ENCODE measurements at regions not wholly inside any gene's neighbourhood (a gene's known extent, or its start where the extent isn't known, plus 50 kb on each side); places are given as distances from the start of the nearest gene placed in this dataset.

DNA sequence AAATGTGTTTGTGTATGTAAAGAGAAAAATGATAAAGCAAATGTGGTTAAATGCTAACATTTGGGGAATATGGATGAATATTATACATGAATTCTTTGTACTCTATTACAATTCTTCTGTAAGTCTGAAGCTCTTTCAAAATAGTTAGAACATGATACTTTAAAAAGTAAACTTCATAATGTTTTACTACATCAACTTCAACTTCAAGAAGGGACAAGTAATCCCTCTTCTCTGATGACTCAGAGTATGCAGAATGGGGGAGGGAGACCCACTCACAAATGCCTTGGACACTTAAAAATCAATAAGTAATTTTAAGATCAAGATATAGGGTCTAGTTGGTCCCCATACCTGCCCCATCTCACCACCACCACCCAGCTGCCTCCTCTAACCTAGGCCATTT, 162.4 kb downstream of the ESM1 start:
- H3K9me3 ChIP-seq: no peaks in the 10 kb centered on the region
- H3K27ac ChIP-seq: no peak overlapping the region
- no peak overlapping the region for H3K4me3 ChIP-seq
- no peaks in the 10 kb centered on the region for H3K36me3 ChIP-seq
- ATAC-seq (ENCODE audit: low FRiP score in 2 of 2) (no peak), DNase-seq (no peak)
- no peak for TF ChIP-seq POLR2A (IDR thresholded peaks at IDR 0.05)
- TF ChIP-seq, protein P1, sequence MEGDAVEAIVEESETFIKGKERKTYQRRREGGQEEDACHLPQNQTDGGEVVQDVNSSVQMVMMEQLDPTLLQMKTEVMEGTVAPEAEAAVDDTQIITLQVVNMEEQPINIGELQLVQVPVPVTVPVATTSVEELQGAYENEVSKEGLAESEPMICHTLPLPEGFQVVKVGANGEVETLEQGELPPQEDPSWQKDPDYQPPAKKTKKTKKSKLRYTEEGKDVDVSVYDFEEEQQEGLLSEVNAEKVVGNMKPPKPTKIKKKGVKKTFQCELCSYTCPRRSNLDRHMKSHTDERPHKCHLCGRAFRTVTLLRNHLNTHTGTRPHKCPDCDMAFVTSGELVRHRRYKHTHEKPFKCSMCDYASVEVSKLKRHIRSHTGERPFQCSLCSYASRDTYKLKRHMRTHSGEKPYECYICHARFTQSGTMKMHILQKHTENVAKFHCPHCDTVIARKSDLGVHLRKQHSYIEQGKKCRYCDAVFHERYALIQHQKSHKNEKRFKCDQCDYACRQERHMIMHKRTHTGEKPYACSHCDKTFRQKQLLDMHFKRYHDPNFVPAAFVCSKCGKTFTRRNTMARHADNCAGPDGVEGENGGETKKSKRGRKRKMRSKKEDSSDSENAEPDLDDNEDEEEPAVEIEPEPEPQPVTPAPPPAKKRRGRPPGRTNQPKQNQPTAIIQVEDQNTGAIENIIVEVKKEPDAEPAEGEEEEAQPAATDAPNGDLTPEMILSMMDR (IDR thresholded peaks at IDR 0.05): no peak
- no peak for TF ChIP-seq EP300 (IDR thresholded peaks at IDR 0.05)
- no peak for TF ChIP-seq POLR2AphosphoS5 (IDR thresholded peaks at IDR 0.05)
- H3K4me1 ChIP-seq: no peaks in the 10 kb centered on the region
- H3K27me3 ChIP-seq: no peaks in the 10 kb centered on the region

DNA sequence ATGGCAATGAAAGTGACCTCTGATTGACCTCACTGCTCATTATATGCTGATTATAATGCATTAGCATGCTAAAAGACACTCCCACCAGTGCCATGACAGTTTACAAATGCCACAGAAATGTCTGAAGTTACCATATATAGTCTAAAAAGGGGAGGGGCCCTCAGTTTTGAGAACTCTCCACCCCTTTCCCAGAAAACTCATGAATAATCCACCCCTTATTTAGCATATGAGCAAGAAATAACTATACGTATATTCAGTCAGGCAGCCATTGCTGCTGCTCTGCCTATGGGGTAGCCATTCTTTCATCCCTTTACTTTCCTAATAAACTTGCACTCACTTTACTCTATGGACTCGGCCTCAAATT, 163.1 kb downstream of the ESM1 start:
- WGBS, 2 donors: 95 to 98% methylated on average over 2 of the region's 2 CpGs
- ATAC-seq (ENCODE audit: low FRiP score in 2 of 2) (no peak), DNase-seq (no peak)
- H3K27ac ChIP-seq: no peak overlapping the region
- H3K4me1 ChIP-seq: no peaks in the 10 kb centered on the region
- no peak overlapping the region for H3K4me3 ChIP-seq
- H3K9me3 ChIP-seq: no peaks in the 10 kb centered on the region
- H3K27me3 ChIP-seq: no peaks in the 10 kb centered on the region
- TF ChIP-seq POLR2AphosphoS5 (IDR thresholded peaks at IDR 0.05): no peak
- no peak for TF ChIP-seq EP300 (IDR thresholded peaks at IDR 0.05)
- TF ChIP-seq, protein P1 (IDR thresholded peaks at IDR 0.05): no peak
- TF ChIP-seq POLR2A (IDR thresholded peaks at IDR 0.05): no peak
- no peaks in the 10 kb centered on the region for H3K36me3 ChIP-seq

DNA sequence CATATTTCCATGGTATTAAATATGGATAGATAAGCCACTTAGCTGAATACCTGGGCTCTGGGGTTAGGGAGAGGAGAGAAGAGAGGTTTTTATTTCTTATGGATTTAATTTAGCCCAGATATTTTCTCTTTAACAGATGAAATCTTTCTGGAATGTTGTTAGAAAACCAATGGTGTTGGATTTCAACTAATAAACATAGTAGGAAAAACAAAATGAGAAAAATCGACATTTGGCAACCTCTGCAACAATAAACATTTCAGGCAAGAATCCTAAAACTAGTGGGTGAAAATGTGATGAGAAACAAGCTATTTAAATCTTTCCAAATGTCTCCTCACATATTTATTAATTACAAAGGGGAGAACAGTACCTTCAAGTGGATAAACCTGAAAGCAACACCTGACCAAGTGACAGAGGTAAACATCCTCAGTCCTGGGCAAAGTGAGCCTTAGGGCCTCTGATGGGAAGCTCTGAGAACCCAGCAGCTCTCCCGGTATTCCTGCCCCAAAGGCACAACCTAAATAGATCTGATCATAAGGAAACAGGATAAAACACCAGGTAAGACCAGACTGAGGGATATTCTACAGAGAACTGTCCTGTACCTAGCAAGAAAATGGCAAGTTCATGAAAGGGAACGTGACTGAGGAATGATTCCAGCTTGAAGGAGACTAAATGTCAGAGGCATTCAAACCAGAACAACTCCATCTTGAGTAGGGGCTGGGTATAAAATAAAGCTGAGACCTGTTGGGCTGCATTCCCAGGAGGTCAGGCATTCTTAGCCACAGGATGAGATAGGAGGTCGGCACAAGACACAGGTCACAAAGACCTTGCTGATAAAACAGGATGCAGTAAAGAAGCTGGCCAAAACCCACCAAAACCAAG, 163.7 kb downstream of the ESM1 start:
- 72 to 82% methylated on average over 4 of the region's 4 CpGs for WGBS, 2 donors
- ATAC-seq (ENCODE audit: low FRiP score in 2 of 2): no peak

DNA sequence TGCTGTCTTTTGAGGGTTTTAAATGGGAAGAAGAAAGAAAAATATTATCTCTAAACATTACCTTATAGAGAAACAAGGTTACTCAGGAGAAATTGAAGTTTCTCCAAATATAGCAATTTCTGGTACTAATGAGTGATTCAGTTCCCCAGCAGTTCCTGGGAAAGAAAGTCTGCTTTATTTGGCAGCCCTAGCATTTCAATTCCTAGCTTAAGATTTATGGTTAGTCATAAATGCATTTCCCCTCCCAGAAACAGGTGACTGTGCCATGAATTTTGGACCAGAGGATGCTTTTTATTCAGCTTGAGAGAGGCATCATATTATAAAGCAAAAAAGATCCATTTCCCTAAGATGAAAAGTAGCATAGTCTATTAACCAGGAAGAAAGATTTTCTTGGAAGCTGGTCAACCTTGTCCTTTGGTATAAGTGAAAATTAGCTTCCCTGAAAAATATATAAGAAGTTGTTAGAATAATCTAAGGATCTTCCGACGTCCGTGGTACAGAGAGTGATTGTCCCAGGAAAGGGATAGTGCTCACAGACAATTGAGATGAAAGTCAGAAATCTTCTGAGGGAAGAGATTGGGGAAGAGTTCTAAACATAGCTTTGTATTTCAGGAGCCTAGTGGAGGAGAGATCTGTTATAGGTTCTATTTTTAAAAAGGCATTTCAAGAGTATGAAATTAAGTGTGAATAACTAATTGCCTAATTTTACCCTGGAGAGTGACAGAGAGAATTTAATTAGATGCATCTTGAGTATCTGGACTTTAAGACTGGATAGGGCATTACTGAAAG, 164.9 kb downstream of the ESM1 start:
- H3K27me3 ChIP-seq: no peaks in the 10 kb centered on the region
- no peak overlapping the region for H3K4me3 ChIP-seq
- H3K4me1 ChIP-seq: no peaks in the 10 kb centered on the region
- DNase-seq: no peak
- no peak for ATAC-seq (ENCODE audit: low FRiP score in 2 of 2)
- H3K27ac ChIP-seq: no peak overlapping the region
- TF ChIP-seq POLR2AphosphoS5 (IDR thresholded peaks at IDR 0.05) (no peak), EP300 (IDR thresholded peaks at IDR 0.05) (no peak), POLR2A (IDR thresholded peaks at IDR 0.05) (no peak)
- TF ChIP-seq, protein P1 (IDR thresholded peaks at IDR 0.05): no peak
- WGBS, 2 donors: 76 to 93% methylated on average over 3 of the region's 3 CpGs
- H3K36me3 ChIP-seq: no peaks in the 10 kb centered on the region
- no peaks in the 10 kb centered on the region for H3K9me3 ChIP-seq

More for the DNA sequence above, 163.7 kb downstream of the ESM1 start:
- Histone ChIP-seq H3K27me3 (no peaks in the 10 kb centered on the region), H3K4me3 (no peak overlapping the region), H3K36me3 (no peaks in the 10 kb centered on the region), H3K9me3 (no peaks in the 10 kb centered on the region), H3K27ac (no peak overlapping the region), H3K4me1 (no peaks in the 10 kb centered on the region)
- no peak for TF ChIP-seq POLR2A (IDR thresholded peaks at IDR 0.05)
- TF ChIP-seq, protein P1 (IDR thresholded peaks at IDR 0.05): no peak
- no peak for TF ChIP-seq EP300 (IDR thresholded peaks at IDR 0.05)
- TF ChIP-seq POLR2AphosphoS5 (IDR thresholded peaks at IDR 0.05): no peak
- no peak for DNase-seq
